ENCODE measurements at regions not wholly inside any gene's neighbourhood (a gene's known extent, or its start where the extent isn't known, plus 50 kb on each side); places are given as distances from the start of the nearest gene placed in this dataset.

GRCh38 chr2:20516291-20516645 is 69.4 kb downstream of the RHOB start:
- TF ChIP-seq HDAC6 (IDR thresholded peaks at IDR 0.05; ENCODE audit: low read depth, low read length) (no peak), CTCF (IDR thresholded peaks at IDR 0.05; ENCODE audit: control extremely low read depth in 1 of 3, insufficient read depth in 1 of 3, low read depth in 1 of 3, low read length in 3 of 3) (no peak), TAF1 (IDR thresholded peaks at IDR 0.05; ENCODE audit: low read depth, low read length) (no peak), CHD2 (IDR thresholded peaks at IDR 0.05; ENCODE audit: low read length) (no peak), RNF2 (IDR thresholded peaks at IDR 0.05; ENCODE audit: borderline replicate concordance, low read depth, low read length, missing control alignments, poor library complexity, severe bottlenecking) (no peak), POLR2AphosphoS5 (IDR thresholded peaks at IDR 0.05; ENCODE audit: low read depth, low read length) (no peak), RBBP5 (IDR thresholded peaks at IDR 0.05; ENCODE audit: borderline replicate concordance, low read depth, low read length) (no peak)
- TF ChIP-seq, protein P1, sequence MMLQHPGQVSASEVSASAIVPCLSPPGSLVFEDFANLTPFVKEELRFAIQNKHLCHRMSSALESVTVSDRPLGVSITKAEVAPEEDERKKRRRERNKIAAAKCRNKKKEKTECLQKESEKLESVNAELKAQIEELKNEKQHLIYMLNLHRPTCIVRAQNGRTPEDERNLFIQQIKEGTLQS (IDR thresholded peaks at IDR 0.05; ENCODE audit: insufficient read depth, low read depth, low read length) = no peak
